Esophagus squamous epithelium (tissue), 4 donors: ENCODE measurements at regions not wholly inside any gene's neighbourhood (a gene's known extent, or its start where the extent isn't known, plus 50 kb on each side); places are given as distances from the start of the nearest gene placed in this dataset.

ENCODE experiments used
- POLR2A ChIP-seq, 4 donors: fragments of 450-650 bp; IDR thresholded peaks; one replicate each; pipeline ENCODE4 v1.6.1; 2017; ENCODE audit warnings: antibody characterized with exemption in 4 of 4, mild to moderate bottlenecking in 4 of 4, moderate library complexity in 3 of 4
- TF ChIP-seq, protein P1 (sequence below), 6 experiments: fragments of 450-650 bp in 4 of 6; fragments of 200-600 bp in 2 of 6; sonication (generic) in 2 of 6; IDR thresholded peaks; one replicate each; pipeline ENCODE4 v1.5.1; 2016 to 2019; ENCODE audit warnings: antibody characterized with exemption in 6 of 6, mild to moderate bottlenecking in 4 of 6, moderate library complexity in 4 of 6

DNA sequence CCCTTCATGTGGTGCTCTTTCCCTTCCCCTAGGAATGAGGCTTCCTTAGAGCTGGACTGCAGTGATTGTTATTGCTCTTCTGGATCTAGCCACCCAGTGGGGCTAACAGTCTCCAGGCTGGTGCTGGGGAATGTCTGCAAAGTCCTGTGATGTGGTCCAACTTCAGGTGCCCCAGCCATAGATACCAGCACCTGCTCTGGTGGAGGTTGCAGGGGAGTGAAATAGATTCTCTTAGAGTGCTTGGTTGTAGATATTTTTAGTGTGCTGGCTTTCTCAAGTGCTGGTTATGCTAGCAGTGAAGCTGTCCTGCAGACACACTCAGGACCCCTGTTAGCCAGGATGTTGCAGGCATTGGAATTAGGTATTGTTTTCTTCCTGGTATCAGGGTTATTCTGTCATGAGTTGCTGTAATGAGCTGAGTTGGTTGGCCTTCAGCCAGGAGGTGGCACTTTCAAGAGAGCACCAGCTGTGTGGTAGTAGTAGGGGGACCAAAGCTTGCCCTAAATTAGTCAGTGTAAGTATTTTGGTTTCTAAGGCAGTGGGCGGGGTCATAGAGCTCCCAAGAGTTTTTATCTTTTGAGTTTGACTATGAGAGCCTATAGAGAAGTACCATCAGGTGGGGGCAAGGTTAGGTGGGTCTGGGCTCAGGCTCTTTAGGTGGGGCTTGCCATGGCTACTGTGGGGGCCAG lies 317.5 kb upstream of the SGO1 start:
- TF ChIP-seq, protein P1, sequence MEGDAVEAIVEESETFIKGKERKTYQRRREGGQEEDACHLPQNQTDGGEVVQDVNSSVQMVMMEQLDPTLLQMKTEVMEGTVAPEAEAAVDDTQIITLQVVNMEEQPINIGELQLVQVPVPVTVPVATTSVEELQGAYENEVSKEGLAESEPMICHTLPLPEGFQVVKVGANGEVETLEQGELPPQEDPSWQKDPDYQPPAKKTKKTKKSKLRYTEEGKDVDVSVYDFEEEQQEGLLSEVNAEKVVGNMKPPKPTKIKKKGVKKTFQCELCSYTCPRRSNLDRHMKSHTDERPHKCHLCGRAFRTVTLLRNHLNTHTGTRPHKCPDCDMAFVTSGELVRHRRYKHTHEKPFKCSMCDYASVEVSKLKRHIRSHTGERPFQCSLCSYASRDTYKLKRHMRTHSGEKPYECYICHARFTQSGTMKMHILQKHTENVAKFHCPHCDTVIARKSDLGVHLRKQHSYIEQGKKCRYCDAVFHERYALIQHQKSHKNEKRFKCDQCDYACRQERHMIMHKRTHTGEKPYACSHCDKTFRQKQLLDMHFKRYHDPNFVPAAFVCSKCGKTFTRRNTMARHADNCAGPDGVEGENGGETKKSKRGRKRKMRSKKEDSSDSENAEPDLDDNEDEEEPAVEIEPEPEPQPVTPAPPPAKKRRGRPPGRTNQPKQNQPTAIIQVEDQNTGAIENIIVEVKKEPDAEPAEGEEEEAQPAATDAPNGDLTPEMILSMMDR (IDR thresholded peaks at IDR 0.05) = no peak
- no peak for TF ChIP-seq POLR2A (IDR thresholded peaks at IDR 0.05)
